ENCODE measurements at regions not wholly inside any gene's neighbourhood (a gene's known extent, or its start where the extent isn't known, plus 50 kb on each side); places are given as distances from the start of the nearest gene placed in this dataset.

DNA sequence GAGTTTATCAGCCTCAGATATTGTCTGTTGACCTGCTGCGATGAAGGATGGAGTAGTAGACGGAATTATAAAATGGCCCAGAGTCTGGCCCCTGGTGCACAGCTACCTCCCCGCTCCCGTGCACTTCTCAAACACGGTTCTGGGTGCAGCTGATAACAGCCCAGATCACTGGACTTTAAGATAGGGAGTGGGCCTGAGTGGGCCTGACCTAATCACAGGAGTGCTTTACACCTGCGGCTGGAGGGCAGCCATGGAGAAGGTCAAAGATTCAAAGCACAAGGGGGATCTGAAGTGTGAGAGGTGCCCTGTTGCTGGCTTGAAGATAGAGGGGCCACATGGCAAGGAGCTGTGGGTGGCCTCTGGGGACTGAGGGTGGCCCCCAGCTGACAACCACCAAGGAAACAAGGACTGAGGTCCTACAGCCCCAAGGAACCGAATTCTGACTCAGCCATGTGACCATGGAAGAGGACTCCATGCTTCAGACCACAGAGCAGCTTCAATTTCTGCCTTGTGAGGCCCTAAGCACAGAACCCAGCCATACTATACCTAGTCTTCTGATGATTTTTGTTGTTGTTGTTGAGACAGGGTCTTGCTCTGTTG, 113.4 kb downstream of the ZNF664 start:
- TF ChIP-seq CTCF (IDR thresholded peaks at IDR 0.05) (no peak), POLR2AphosphoS5 (IDR thresholded peaks at IDR 0.05; ENCODE audit: low read depth, low read length) (no peak)

Data from Panc1 (cell line).